ENCODE measurements at regions not wholly inside any gene's neighbourhood (a gene's known extent, or its start where the extent isn't known, plus 50 kb on each side); places are given as distances from the start of the nearest gene placed in this dataset.

GRCh38 chr10:111962951-111963350 is 220.6 kb downstream of the GPAM start:
- Histone ChIP-seq H3K18ac (ENCODE audit: insufficient read length, low read depth, low read length) (no peak overlapping the region), H4K20me1 (ENCODE audit: control insufficient read depth, insufficient read depth, insufficient read length) (no peaks in the 10 kb centered on the region), H3K27me3 (ENCODE audit: insufficient read depth, low read length) (no peaks in the 10 kb centered on the region), H4K91ac (ENCODE audit: insufficient read length, low read depth, low read length) (no peak overlapping the region), H3K9me3 (ENCODE audit: control insufficient read depth, low read depth, low read length) (no peaks in the 10 kb centered on the region), H2BK120ac (ENCODE audit: low read depth, low read length, poor library complexity, severe bottlenecking) (no peak overlapping the region), H3K4me1 (ENCODE audit: insufficient read depth, low read length) (no peaks in the 10 kb centered on the region), H3K27ac (ENCODE audit: insufficient read length, low read depth, low read length) (no peak overlapping the region), H3K4ac (ENCODE audit: low read depth, low read length) (no peak overlapping the region), H4K5ac (ENCODE audit: insufficient read length, low read depth, low read length) (no peak overlapping the region), H3K79me1 (ENCODE audit: insufficient read depth, low read depth, low read length, poor library complexity, severe bottlenecking) (no peaks in the 10 kb centered on the region), H3K79me2 (ENCODE audit: insufficient read depth, low read length) (no peaks in the 10 kb centered on the region), H3K56ac (ENCODE audit: insufficient read length, low read depth, low read length) (no peak overlapping the region), H2BK12ac (ENCODE audit: insufficient read length, low read depth, low read length) (no peak overlapping the region), H3K23ac (ENCODE audit: insufficient read length, low read depth, low read length) (no peak overlapping the region), H4K8ac (replicated peaks; ENCODE audit: insufficient read length, low read depth, low read length) (no peak overlapping the region), H2AFZ (ENCODE audit: low read length) (no peak overlapping the region), H2AK5ac (ENCODE audit: insufficient read length, low read length) (no peak overlapping the region), H3K23me2 (ENCODE audit: insufficient read length, low read depth, low read length, poor library complexity, severe bottlenecking) (no peaks in the 10 kb centered on the region), H3K14ac (ENCODE audit: insufficient read depth, low read length) (no peak overlapping the region), H2BK20ac (ENCODE audit: low read depth, low read length, poor library complexity, severe bottlenecking) (no peak overlapping the region), H2BK15ac (ENCODE audit: low read depth, low read length) (no peak overlapping the region), H3K4me2 (ENCODE audit: insufficient read depth, insufficient read length, low read length) (no peak overlapping the region), H2BK5ac (ENCODE audit: insufficient read length, low read length) (no peak overlapping the region), H3T11ph (ENCODE audit: low read length) (no peak overlapping the region), H3K9ac (ENCODE audit: extremely low read depth, insufficient read length, low read length) (no peak overlapping the region)
- peaks cover 0 to 5% (median 0%) of the 10 kb centered on the region in 3 experiments; a peak in 6 of 7 replicates for H3K36me3 Mint-ChIP-seq (ENCODE audit: insufficient read depth in 1 of 3, low read depth in 3 of 3)
- DNase-seq: no peak
- no peaks in the 10 kb centered on the region; the same call in 1 of the 2 replicates for H3K27me3 Mint-ChIP-seq (ENCODE audit: low read depth)
- no peaks in the 10 kb centered on the region for H3K4me1 Mint-ChIP-seq
- TF ChIP-seq CTCF (conservative IDR thresholded peaks at IDR 0.05): no peak
- peaks cover 14 to 18% of the 10 kb centered on the region in 2 experiments; a peak in 4 of 5 replicates for H3K9me3 Mint-ChIP-seq
- H3K4me3 Mint-ChIP-seq: no peak overlapping the region
- no CpG with 5 or more reads among the region's 5 CpGs for WGBS (ENCODE audit: extremely low coverage, insufficient read length, low lambda C conversion rate)
- no peak overlapping the region for H3K27ac Mint-ChIP-seq
